WI38 (cell line): ENCODE measurements at regions not wholly inside any gene's neighbourhood (a gene's known extent, or its start where the extent isn't known, plus 50 kb on each side); places are given as distances from the start of the nearest gene placed in this dataset.

Experiments used
- H3K4me3 ChIP-seq: 2 replicates; pipeline ENCODE4 v1.5.1; 2011; ENCODE audit warnings: low read depth, mild to moderate bottlenecking, control low read depth, low read length
- CTCF ChIP-seq: IDR thresholded peaks from 2 replicates; pipeline ENCODE4 v1.5.1; 2012; ENCODE audit warnings: low read depth, mild to moderate bottlenecking, control low read depth, low read length

GRCh38 chr4:187183826-187184225, 460.2 kb upstream of the FAT1 start:
- no peak for TF ChIP-seq CTCF
- H3K4me3 ChIP-seq: no peak overlapping the region

GRCh38 chr4:187184508-187184907, 460.9 kb upstream of the FAT1 start:
- no peak overlapping the region for H3K4me3 ChIP-seq
- TF ChIP-seq CTCF: no peak

GRCh38 chr4:187188118-187188517, 464.5 kb upstream of the FAT1 start:
- H3K4me3 ChIP-seq: no peak overlapping the region
- TF ChIP-seq CTCF: no peak

GRCh38 chr4:187188741-187189140, 465.1 kb upstream of the FAT1 start:
- no peak overlapping the region for H3K4me3 ChIP-seq
- no peak for TF ChIP-seq CTCF

GRCh38 chr4:187190390-187190789, 466.7 kb upstream of the FAT1 start:
- no peak for TF ChIP-seq CTCF
- no peak overlapping the region for H3K4me3 ChIP-seq

GRCh38 chr4:187191676-187192075, 468.0 kb upstream of the FAT1 start:
- no peak overlapping the region for H3K4me3 ChIP-seq
- TF ChIP-seq CTCF: no peak

- no peak for TF ChIP-seq CTCF
- H3K4me3 ChIP-seq: no peak overlapping the region
These were observed 468.6 kb upstream of the FAT1 start for GRCh38 chr4:187192266-187192665.
